T-cell (primary cell): ENCODE measurements at regions not wholly inside any gene's neighbourhood (a gene's known extent, or its start where the extent isn't known, plus 50 kb on each side); places are given as distances from the start of the nearest gene placed in this dataset.

Experiments used
- ATAC-seq, 4 experiments: fragments of 200-7000 bp in 3 of 4; fragments of 150-1000 bp in 1 of 4; cut with Tn5 transposase; replicated peaks in 1 of 4; 1 replicate in 3 of 4; 2 replicates in 1 of 4; pipeline ENCODE4 v1.10.0; 2021; ENCODE audit warnings: moderate library complexity in 3 of 4, mild to moderate bottlenecking in 2 of 4, moderate number of reproducible peaks in 1 of 4
- CTCF ChIA-PET, 2 donors: fragments of 300-600 bp; sonication (Branson Sonifier 250); formaldehyde crosslinking; loops; one replicate each; lab custom pipeline; 2022; ENCODE audit warnings: antibody characterized with exemption in 2 of 2; lab: Charles Lee
- POLR2A ChIA-PET, 2 donors: fragments of 300-600 bp; sonication (Branson Sonifier 250); formaldehyde crosslinking; loops; one replicate each; lab custom pipeline; 2022; ENCODE audit warnings: antibody characterized with exemption in 2 of 2; lab: Charles Lee
- DNase-seq, 35 experiments: peaks; one replicate each; pipeline versions ENCODE4 v3.0.0 to v3.0.0-alpha.2; 2013 to 2023
- H3K27ac ChIP-seq: one replicate; pipeline ENCODE4 v1.5.1; 2013; ENCODE audit warnings: low read length
- H3K27me3 ChIP-seq, 2 experiments: replicated peaks in 1 of 2; 1 replicate in 1 of 2; 2 replicates in 1 of 2; pipeline versions ENCODE4 v1.6.1 to v1.7.0; 2013; ENCODE audit warnings: low read length in 1 of 2, mixed read lengths in 1 of 2; ENCODE audit not compliant: control insufficient read depth in 2 of 2, insufficient read depth in 2 of 2; ENCODE audit errors: extremely low read depth in 1 of 2
- H3K36me3 ChIP-seq, 2 donors: 1 replicate in 1 of 2; 2 replicates in 1 of 2; pipeline versions ENCODE4 v1.6.1 to v1.7.0; 2013; ENCODE audit warnings: low read length in 1 of 2; ENCODE audit not compliant: control insufficient read depth in 2 of 2, insufficient read depth in 1 of 2; ENCODE audit errors: extremely low read depth in 1 of 2
- H3K4me1 ChIP-seq, 2 experiments: 1 replicate in 1 of 2; 2 replicates in 1 of 2; pipeline versions ENCODE4 v1.6.1 to v1.7.0; 2013; ENCODE audit warnings: low read length in 2 of 2, mixed read lengths in 1 of 2; ENCODE audit not compliant: insufficient read depth in 2 of 2, control insufficient read depth in 1 of 2; ENCODE audit errors: extremely low read depth in 1 of 2
- H3K4me3 ChIP-seq, 2 donors: 1 replicate in 1 of 2; 2 replicates in 1 of 2; pipeline versions ENCODE4 v1.5.1 to v1.7.0; 2013; ENCODE audit warnings: mild to moderate bottlenecking in 2 of 2, low read length in 1 of 2, moderate library complexity in 1 of 2; ENCODE audit not compliant: control insufficient read depth in 1 of 2; ENCODE audit errors: extremely low read depth in 1 of 2
- H3K9me3 ChIP-seq: 2 replicates; pipeline ENCODE4 v1.7.0; 2013
- H3K27ac Mint-ChIP-seq, 2 donors: one replicate each; pipeline ENCODE4 v1.8.0; 2020 to 2021; ENCODE audit warnings: mild to moderate bottlenecking in 2 of 2, mixed read lengths in 2 of 2
- H3K27me3 Mint-ChIP-seq, 2 donors: one replicate each; pipeline ENCODE4 v1.8.0; 2021 to 2022; ENCODE audit warnings: mixed read lengths in 2 of 2
- H3K36me3 Mint-ChIP-seq: one replicate; pipeline ENCODE4 v1.8.0; 2021; ENCODE audit warnings: mixed read lengths
- H3K4me1 Mint-ChIP-seq, 3 donors: one replicate each; pipeline ENCODE4 v1.8.0; 2020 to 2022; ENCODE audit warnings: mixed read lengths in 3 of 3, mild to moderate bottlenecking in 1 of 3
- H3K4me3 Mint-ChIP-seq, 3 donors: one replicate each; pipeline ENCODE4 v1.8.0; 2020 to 2022; ENCODE audit warnings: mild to moderate bottlenecking in 3 of 3, mixed read lengths in 3 of 3, moderate library complexity in 3 of 3
- H3K9me3 Mint-ChIP-seq, 3 donors: one replicate each; pipeline ENCODE4 v1.8.0; 2020 to 2022; ENCODE audit warnings: mixed read lengths in 3 of 3
- WGBS: methylation state at CpG from one replicate; pipeline ENCODE4 v1.1.5; 2013; ENCODE audit warnings: missing lambda C conversion rate; ENCODE audit not compliant: insufficient coverage; 5-methylcytosine and 5-hydroxymethylcytosine counted together

DNA sequence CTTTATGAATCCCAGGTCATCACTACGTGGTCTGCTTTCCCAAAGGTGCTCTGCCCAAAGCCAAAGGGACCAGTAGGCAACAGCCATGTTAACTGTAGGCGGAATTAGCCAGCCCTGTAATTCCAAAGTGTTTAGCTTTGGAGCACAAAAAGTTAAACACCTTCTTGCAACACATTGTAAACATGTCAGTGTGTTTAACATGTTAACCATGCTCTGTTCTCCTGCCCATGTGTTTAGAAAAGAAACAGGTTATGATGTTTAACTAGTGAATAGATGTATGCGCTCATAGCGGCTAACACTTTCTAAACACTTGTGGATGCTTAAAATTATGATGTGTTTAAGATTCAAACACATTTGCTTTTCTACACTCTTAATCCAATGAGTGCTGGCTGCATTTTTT lies 292.4 kb downstream of the SRBD1 start:
- H3K4me3 ChIP-seq, result no peak overlapping the region
- no peaks in the 10 kb centered on the region for H3K36me3 ChIP-seq
- no peaks in the 10 kb centered on the region for H3K4me1 Mint-ChIP-seq
- 57% methylated on average over 1 of the region's 4 CpGs for WGBS
- CTCF ChIA-PET, result no interaction called here
- peaks cover 0 to 4% of the 10 kb centered on the region in 2 experiments for H3K27me3 ChIP-seq
- H3K27ac ChIP-seq, result no peak overlapping the region
- H3K9me3 Mint-ChIP-seq, result peaks cover 0 to under 1% (median 0%) of the 10 kb centered on the region in 3 donors
- H3K4me3 Mint-ChIP-seq, result no peak overlapping the region
- no peak overlapping the region for H3K27ac Mint-ChIP-seq
- H3K9me3 ChIP-seq, result no peaks in the 10 kb centered on the region
- no peaks in the 10 kb centered on the region for H3K36me3 Mint-ChIP-seq
- H3K4me1 ChIP-seq, result no peaks in the 10 kb centered on the region
- POLR2A ChIA-PET, result no interaction called here
- H3K27me3 Mint-ChIP-seq, result peaks cover 0 to 7% of the 10 kb centered on the region in 2 donors
- DNase-seq (no peak), ATAC-seq (no peak)

DNA sequence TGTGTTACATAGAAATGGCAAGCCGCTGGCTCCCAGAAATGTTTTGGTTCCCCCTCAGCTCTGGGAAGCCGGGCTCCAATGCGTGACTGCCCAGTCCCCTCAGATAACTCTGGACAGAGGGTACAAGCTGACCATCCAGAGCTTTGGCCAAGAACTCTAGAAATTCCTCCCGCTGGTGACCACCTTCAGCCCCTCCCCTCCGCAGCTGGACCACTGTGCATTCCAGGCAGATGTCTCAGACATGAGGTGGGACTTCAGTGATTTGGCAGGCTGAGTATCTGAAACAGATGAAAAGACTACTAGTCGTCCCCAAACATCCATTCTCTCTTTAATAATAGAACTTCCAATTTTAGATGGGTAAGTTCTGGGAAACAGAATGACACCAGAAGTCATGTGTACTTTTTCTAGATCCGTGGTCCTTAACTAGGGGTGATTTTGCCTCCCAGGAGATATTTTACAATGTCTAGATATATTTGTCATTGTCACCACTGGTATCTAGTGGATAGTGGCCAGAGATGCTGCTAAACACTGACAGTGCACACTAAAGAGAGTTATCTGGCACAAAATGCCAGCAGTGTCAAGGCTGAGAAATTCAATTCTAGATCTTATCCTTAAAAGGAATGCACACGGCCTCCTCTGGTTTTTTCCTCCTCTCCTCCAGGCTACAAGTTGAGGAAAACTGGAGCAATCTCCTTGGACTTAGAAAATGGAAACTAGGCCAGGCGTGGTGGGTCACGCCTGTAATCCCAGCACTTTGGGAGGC lies 294.3 kb downstream of the SRBD1 start:
- Histone ChIP-seq H3K9me3 (no peaks in the 10 kb centered on the region), H3K27me3 (peaks cover 0 to 4% of the 10 kb centered on the region in 2 experiments), H3K4me3 (no peak overlapping the region), H3K36me3 (no peaks in the 10 kb centered on the region), H3K27ac (no peak overlapping the region), H3K4me1 (no peaks in the 10 kb centered on the region)
- Mint-ChIP-seq H3K27me3 (peaks cover 4 to 7% of the 10 kb centered on the region in 2 donors), H3K9me3 (no peaks in the 10 kb centered on the region), H3K36me3 (no peaks in the 10 kb centered on the region), H3K4me3 (no peak overlapping the region), H3K27ac (no peak overlapping the region), H3K4me1 (no peaks in the 10 kb centered on the region)
- ATAC-seq (no peak), DNase-seq (no peak)
- POLR2A ChIA-PET, result no interaction called here
- WGBS, result 70% methylated on average over 4 of the region's 10 CpGs
- CTCF ChIA-PET, result no interaction called here

DNA sequence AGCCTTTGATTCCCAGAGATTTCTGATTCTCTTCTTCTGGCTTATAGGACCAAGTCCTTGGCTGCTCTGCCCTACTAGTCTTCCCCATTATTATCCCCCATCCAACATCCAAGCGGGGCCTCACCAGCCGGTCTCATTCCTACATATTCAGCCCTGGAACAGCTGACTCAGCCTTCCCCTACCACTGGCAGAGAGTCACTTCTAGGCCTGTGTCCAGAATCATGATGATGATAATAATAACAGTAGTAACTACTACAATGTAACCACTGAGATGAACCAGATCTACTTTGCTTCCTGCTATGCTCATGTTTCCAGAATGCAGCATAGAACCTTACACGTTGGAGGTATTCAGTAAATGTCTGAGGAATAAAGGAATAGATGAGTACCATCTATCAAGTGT lies 295.2 kb downstream of the SRBD1 start:
- peaks cover 4 to 11% of the 10 kb centered on the region in 2 donors for H3K27me3 Mint-ChIP-seq
- H3K4me3 ChIP-seq, result no peak overlapping the region
- CTCF ChIA-PET, result no interaction called here
- no peak overlapping the region for H3K27ac Mint-ChIP-seq
- H3K27ac ChIP-seq, result no peak overlapping the region
- no peaks in the 10 kb centered on the region for H3K4me1 Mint-ChIP-seq
- ATAC-seq (no peak), DNase-seq (no peak)
- H3K9me3 Mint-ChIP-seq, result no peaks in the 10 kb centered on the region
- H3K36me3 Mint-ChIP-seq, result no peaks in the 10 kb centered on the region
- POLR2A ChIA-PET, result no interaction called here
- no peak overlapping the region for H3K4me3 Mint-ChIP-seq
- no peaks in the 10 kb centered on the region for H3K4me1 ChIP-seq
- no peaks in the 10 kb centered on the region for H3K36me3 ChIP-seq
- no CpG with 5 or more reads among the region's 3 CpGs for WGBS
- H3K9me3 ChIP-seq, result no peaks in the 10 kb centered on the region
- H3K27me3 ChIP-seq, result peaks cover 0 to 4% of the 10 kb centered on the region in 2 experiments

DNA sequence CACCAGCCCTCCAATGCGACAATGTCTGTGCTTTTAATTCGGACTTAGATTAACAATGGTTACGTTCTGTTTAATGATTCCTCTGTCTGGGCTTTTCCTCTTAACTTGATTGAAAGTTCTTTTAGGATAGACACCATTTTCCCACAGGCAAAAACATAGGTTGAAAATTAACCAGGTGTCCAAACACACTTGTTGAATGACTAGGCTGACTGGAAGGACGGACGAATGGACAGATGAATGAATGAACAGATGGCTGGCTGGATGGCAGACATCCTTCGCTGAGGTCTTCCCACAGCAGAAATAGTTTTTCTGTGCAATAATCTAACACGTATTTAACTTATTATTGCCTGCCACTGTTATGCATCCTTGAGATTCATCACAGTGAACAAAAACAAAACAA lies 298.8 kb downstream of the SRBD1 start:
- Mint-ChIP-seq H3K27me3 (peaks cover 12 to 13% of the 10 kb centered on the region in 2 donors), H3K27ac (no peak overlapping the region), H3K9me3 (no peaks in the 10 kb centered on the region), H3K36me3 (no peaks in the 10 kb centered on the region), H3K4me3 (no peak overlapping the region), H3K4me1 (no peaks in the 10 kb centered on the region)
- Histone ChIP-seq H3K27me3 (peaks cover 0 to 2% of the 10 kb centered on the region in 2 experiments), H3K36me3 (no peaks in the 10 kb centered on the region), H3K9me3 (no peaks in the 10 kb centered on the region), H3K4me3 (no peak overlapping the region), H3K4me1 (no peaks in the 10 kb centered on the region), H3K27ac (no peak overlapping the region)
- POLR2A ChIA-PET, result no interaction called here
- ATAC-seq (no peak), DNase-seq (no peak)
- CTCF ChIA-PET, result no interaction called here
- 90% methylated on average over 2 of the region's 7 CpGs for WGBS

DNA sequence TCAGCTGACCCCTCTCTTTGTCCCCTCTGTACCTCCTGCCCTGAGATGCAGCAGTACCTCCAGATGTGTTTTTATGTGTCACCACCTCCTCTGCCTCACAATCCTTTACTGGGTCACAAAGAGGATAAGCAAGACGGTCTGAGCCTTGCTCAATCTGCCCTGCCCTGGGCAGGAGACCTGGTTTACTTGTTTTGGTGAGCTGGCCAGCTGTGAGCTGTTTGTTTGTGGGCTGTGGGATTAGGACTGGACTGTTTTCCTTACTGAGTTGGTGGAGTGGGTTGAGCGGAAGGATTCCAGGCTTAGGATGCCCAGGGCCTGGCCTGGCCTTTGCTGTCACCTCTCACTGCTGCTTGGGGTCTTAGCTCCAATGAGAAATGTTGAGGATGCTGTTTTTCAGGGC lies 299.5 kb downstream of the SRBD1 start:
- DNase-seq (no peak), ATAC-seq (no peak)
- ChIA-PET CTCF (no interaction called here), POLR2A (no interaction called here)
- H3K36me3 Mint-ChIP-seq, result no peaks in the 10 kb centered on the region
- no peak overlapping the region for H3K4me3 Mint-ChIP-seq
- H3K4me3 ChIP-seq, result no peak overlapping the region
- no peak overlapping the region for H3K27ac ChIP-seq
- H3K27me3 ChIP-seq, result peaks cover 0 to 4% of the 10 kb centered on the region in 2 experiments
- H3K27me3 Mint-ChIP-seq, result peaks cover 13 to 14% of the 10 kb centered on the region in 2 donors
- no peaks in the 10 kb centered on the region for H3K9me3 Mint-ChIP-seq
- no peaks in the 10 kb centered on the region for H3K36me3 ChIP-seq
- H3K4me1 ChIP-seq, result no peaks in the 10 kb centered on the region
- no peaks in the 10 kb centered on the region for H3K9me3 ChIP-seq
- H3K4me1 Mint-ChIP-seq, result no peaks in the 10 kb centered on the region
- WGBS, result 100% methylated on average over 1 of the region's 2 CpGs
- no peak overlapping the region for H3K27ac Mint-ChIP-seq

DNA sequence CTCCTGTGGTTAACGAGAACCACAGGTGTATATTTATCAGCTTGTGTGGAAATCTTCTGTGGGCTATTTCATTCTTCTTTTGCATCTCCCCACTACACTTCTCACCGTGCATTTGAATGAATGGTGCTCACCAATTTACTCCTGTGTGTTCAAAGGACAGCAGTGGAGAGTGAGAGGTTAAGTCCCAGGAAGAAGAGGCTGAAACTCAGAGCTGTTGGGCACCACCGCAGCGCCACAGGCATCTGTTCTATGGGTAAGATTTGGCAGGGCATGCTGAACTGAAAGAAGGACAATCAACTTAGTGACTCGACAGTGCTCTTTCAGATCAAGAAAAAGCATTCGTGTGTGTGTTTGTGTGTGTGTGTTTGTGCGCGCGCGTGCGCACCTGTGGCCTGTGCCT lies 297.9 kb upstream of the SIX2 start:
- H3K4me3 ChIP-seq, result no peak overlapping the region
- CTCF ChIA-PET, result interaction anchor here in 1 of 2 donors (0.7 kb wide), 1 partner anchor 522 kb away, joined by 3 read pairs; no protein-coding TSS in a partner anchor
- POLR2A ChIA-PET, result no interaction called here
- Mint-ChIP-seq H3K4me3 (no peak overlapping the region), H3K27ac (no peak overlapping the region), H3K27me3 (peaks cover 20 to 26% of the 10 kb centered on the region in 2 donors), H3K36me3 (no peaks in the 10 kb centered on the region), H3K4me1 (no peaks in the 10 kb centered on the region), H3K9me3 (no peaks in the 10 kb centered on the region)
- H3K9me3 ChIP-seq, result no peaks in the 10 kb centered on the region
- H3K36me3 ChIP-seq, result no peaks in the 10 kb centered on the region
- H3K27ac ChIP-seq, result no peak overlapping the region
- H3K4me1 ChIP-seq, result no peaks in the 10 kb centered on the region
- peaks cover 0 to 21% of the 10 kb centered on the region in 2 experiments for H3K27me3 ChIP-seq
- no peak for ATAC-seq
- 86% methylated on average over 4 of the region's 11 CpGs for WGBS
- DNase-seq, result no peak
